Mesenchymal stem cell (in vitro differentiated cells and primary cell): ENCODE measurements at regions not wholly inside any gene's neighbourhood (a gene's known extent, or its start where the extent isn't known, plus 50 kb on each side); places are given as distances from the start of the nearest gene placed in this dataset.

Experiments
- DNase-seq: peaks from one replicate; pipeline ENCODE4 v3.0.0-alpha.2; 2013
- H2AFZ ChIP-seq: one replicate; pipeline ENCODE4 v1.6.1; 2013; ENCODE audit warnings: low read depth, mild to moderate bottlenecking, control low read depth, inconsistent platforms, low read length, moderate library complexity
- H2AK5ac ChIP-seq: 2 replicates; pipeline ENCODE4 v1.6.1; 2013; ENCODE audit warnings: low read length, moderate library complexity, mild to moderate bottlenecking, inconsistent platforms; ENCODE audit not compliant: severe bottlenecking
- H2BK120ac ChIP-seq: one replicate; pipeline ENCODE4 v1.6.1; 2013; ENCODE audit warnings: low read depth, mild to moderate bottlenecking, inconsistent platforms, low read length, moderate library complexity
- H2BK12ac ChIP-seq, 2 experiments: one replicate each; pipeline ENCODE4 v1.6.1; 2013; ENCODE audit warnings: inconsistent platforms in 2 of 2, low read length in 2 of 2, mild to moderate bottlenecking in 2 of 2, moderate library complexity in 2 of 2, control low read depth in 1 of 2
- H2BK15ac ChIP-seq: one replicate; pipeline ENCODE4 v1.6.1; 2013; ENCODE audit warnings: mild to moderate bottlenecking, low read depth, inconsistent platforms; ENCODE audit not compliant: poor library complexity, severe bottlenecking
- H2BK5ac ChIP-seq: 2 replicates; pipeline ENCODE4 v1.6.1; 2013; ENCODE audit warnings: low read depth, mild to moderate bottlenecking, low read length, control low read depth, inconsistent platforms; ENCODE audit not compliant: poor library complexity, severe bottlenecking
- H3K14ac ChIP-seq, 2 experiments: one replicate each; pipeline ENCODE4 v1.6.1; 2013; ENCODE audit warnings: inconsistent platforms in 2 of 2, low read length in 2 of 2, control low read depth in 1 of 2, mild to moderate bottlenecking in 1 of 2, moderate library complexity in 1 of 2
- H3K18ac ChIP-seq, 2 experiments: one replicate each; pipeline ENCODE4 v1.6.1; 2013; ENCODE audit warnings: inconsistent platforms in 2 of 2, low read length in 2 of 2, control low read depth in 1 of 2, low read depth in 1 of 2, mild to moderate bottlenecking in 1 of 2
- H3K23ac ChIP-seq, 2 experiments: one replicate each; pipeline ENCODE4 v1.6.1; 2013; ENCODE audit warnings: inconsistent platforms in 2 of 2, low read length in 2 of 2, mild to moderate bottlenecking in 2 of 2, moderate library complexity in 2 of 2, control low read depth in 1 of 2
- H3K27ac ChIP-seq: 2 replicates; pipeline ENCODE4 v1.5.1; 2013; ENCODE audit warnings: mild to moderate bottlenecking, moderate library complexity, low read length, control low read depth, inconsistent platforms; ENCODE audit not compliant: poor library complexity, severe bottlenecking
- H3K27me3 ChIP-seq, 2 experiments: 2 replicates each; pipeline versions ENCODE4 v1.6.1 to v1.7.0; 2013; ENCODE audit warnings: low read length in 2 of 2, mild to moderate bottlenecking in 2 of 2, moderate library complexity in 2 of 2, control low read depth in 1 of 2, inconsistent platforms in 1 of 2; ENCODE audit not compliant: control insufficient read depth in 1 of 2, insufficient read depth in 1 of 2
- H3K36me3 ChIP-seq, 2 experiments: 2 replicates each; pipeline versions ENCODE4 v1.6.1 to v1.7.0; 2013; ENCODE audit warnings: low read length in 2 of 2, control low read depth in 1 of 2, inconsistent platforms in 1 of 2, low read depth in 1 of 2, mild to moderate bottlenecking in 1 of 2; ENCODE audit not compliant: insufficient read depth in 2 of 2, control insufficient read depth in 1 of 2
- H3K4ac ChIP-seq, 2 experiments: one replicate each; pipeline ENCODE4 v1.6.1; 2013; ENCODE audit warnings: inconsistent platforms in 2 of 2, low read length in 2 of 2, mild to moderate bottlenecking in 2 of 2, moderate library complexity in 2 of 2, control low read depth in 1 of 2, low read depth in 1 of 2
- H3K4me1 ChIP-seq: 2 replicates; pipeline ENCODE4 v1.6.1; 2013; ENCODE audit warnings: low read depth, low read length, control low read depth; ENCODE audit not compliant: control insufficient read depth, insufficient read depth
- H3K4me2 ChIP-seq: 2 replicates; pipeline ENCODE4 v1.6.1; 2013; ENCODE audit warnings: low read length, mild to moderate bottlenecking, inconsistent platforms; ENCODE audit not compliant: poor library complexity, severe bottlenecking
- H3K4me3 ChIP-seq, 2 experiments: 2 replicates each; pipeline versions ENCODE4 v1.5.1 to v1.7.0; 2013; ENCODE audit warnings: low read length in 2 of 2, mild to moderate bottlenecking in 2 of 2, control low read depth in 1 of 2, low read depth in 1 of 2; ENCODE audit not compliant: insufficient read depth in 1 of 2
- H3K79me1 ChIP-seq: replicated peaks from 2 replicates; pipeline ENCODE4 v1.6.1; 2013; ENCODE audit warnings: mild to moderate bottlenecking, control low read depth, low read length, inconsistent platforms; ENCODE audit not compliant: poor library complexity, severe bottlenecking
- H3K9ac ChIP-seq: 2 replicates; pipeline ENCODE4 v1.7.0; 2013; ENCODE audit warnings: mild to moderate bottlenecking, low read length, moderate library complexity
- H3K9me3 ChIP-seq: 2 replicates; pipeline ENCODE4 v1.7.0; 2013; ENCODE audit warnings: mild to moderate bottlenecking, low read length; ENCODE audit not compliant: control insufficient read depth
- H4K8ac ChIP-seq: one replicate; pipeline ENCODE4 v1.6.1; 2013; ENCODE audit warnings: inconsistent platforms, mild to moderate bottlenecking, low read length, moderate library complexity
- H4K91ac ChIP-seq: one replicate; pipeline ENCODE4 v1.6.1; 2013; ENCODE audit warnings: mild to moderate bottlenecking, low read length, inconsistent platforms
- WGBS: methylation state at CpG from one replicate; pipeline ENCODE4 v1.1.7; 2013; ENCODE audit warnings: mixed read lengths; 5-methylcytosine and 5-hydroxymethylcytosine counted together

DNA sequence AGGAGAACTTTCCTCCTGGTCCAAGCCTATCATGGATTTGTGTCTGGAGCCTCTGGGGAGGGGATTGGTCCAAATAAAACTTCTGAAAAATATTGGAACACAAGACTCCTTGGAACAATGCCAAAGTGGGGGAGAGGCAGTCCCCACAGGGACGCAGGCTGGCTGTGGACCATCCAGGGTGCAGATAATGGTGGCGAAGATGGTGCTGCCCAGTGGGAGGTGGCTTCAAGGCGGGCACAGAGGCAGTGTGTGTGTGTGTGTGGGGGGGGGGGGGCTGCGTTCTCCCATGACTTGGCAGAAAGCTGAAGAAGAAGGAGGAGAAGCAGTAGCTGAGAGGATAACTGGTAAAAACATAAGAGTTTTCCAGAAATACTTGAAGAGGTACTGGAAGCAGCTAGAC is 186.4 kb downstream of the MELK start:
- Histone ChIP-seq H2BK12ac (no peak overlapping the region), H3K36me3 (no peaks in the 10 kb centered on the region), H2BK15ac (no peak overlapping the region), H3K27ac (no peak overlapping the region), H3K23ac (no peak overlapping the region), H2AFZ (no peak overlapping the region), H4K91ac (no peak overlapping the region), H3K9ac (no peak overlapping the region), H3K4me2 (no peak overlapping the region), H3K14ac (no peak overlapping the region), H3K4me3 (no peak overlapping the region), H4K8ac (no peak overlapping the region), H3K18ac (no peak overlapping the region), H2BK5ac (no peak overlapping the region), H2AK5ac (no peak overlapping the region), H3K4ac (no peak overlapping the region), H3K4me1 (no peaks in the 10 kb centered on the region), H3K9me3 (peaks cover 3% of the 10 kb centered on the region), H3K27me3 (peaks cover 67 to 91% of the 10 kb centered on the region in 2 experiments), H3K79me1 (no peaks in the 10 kb centered on the region), H2BK120ac (no peak overlapping the region)
- WGBS = 50% methylated on average over 3 of the region's 4 CpGs
- DNase-seq = no peak

GRCh38 chr9:36759976-36760375 is 187.3 kb downstream of the MELK start:
- Histone ChIP-seq H3K27me3 (peaks cover 65 to 88% of the 10 kb centered on the region in 2 experiments), H4K91ac (no peak overlapping the region), H2AK5ac (no peak overlapping the region), H2BK12ac (no peak overlapping the region), H3K4me3 (no peak overlapping the region), H3K27ac (no peak overlapping the region), H2BK5ac (no peak overlapping the region), H3K4me1 (peaks cover 5% of the 10 kb centered on the region), H3K79me1 (no peaks in the 10 kb centered on the region), H3K4me2 (no peak overlapping the region), H2BK15ac (no peak overlapping the region), H3K14ac (no peak overlapping the region), H2AFZ (no peak overlapping the region), H3K23ac (no peak overlapping the region), H4K8ac (no peak overlapping the region), H3K36me3 (no peaks in the 10 kb centered on the region), H3K18ac (no peak overlapping the region), H2BK120ac (no peak overlapping the region), H3K4ac (peak overlapping the region in 1 of 2 experiments; percentile 24), H3K9ac (no peak overlapping the region), H3K9me3 (peaks cover 2% of the 10 kb centered on the region)
- no peak for DNase-seq
- WGBS = 89% methylated on average over 4 of the region's 4 CpGs

DNA sequence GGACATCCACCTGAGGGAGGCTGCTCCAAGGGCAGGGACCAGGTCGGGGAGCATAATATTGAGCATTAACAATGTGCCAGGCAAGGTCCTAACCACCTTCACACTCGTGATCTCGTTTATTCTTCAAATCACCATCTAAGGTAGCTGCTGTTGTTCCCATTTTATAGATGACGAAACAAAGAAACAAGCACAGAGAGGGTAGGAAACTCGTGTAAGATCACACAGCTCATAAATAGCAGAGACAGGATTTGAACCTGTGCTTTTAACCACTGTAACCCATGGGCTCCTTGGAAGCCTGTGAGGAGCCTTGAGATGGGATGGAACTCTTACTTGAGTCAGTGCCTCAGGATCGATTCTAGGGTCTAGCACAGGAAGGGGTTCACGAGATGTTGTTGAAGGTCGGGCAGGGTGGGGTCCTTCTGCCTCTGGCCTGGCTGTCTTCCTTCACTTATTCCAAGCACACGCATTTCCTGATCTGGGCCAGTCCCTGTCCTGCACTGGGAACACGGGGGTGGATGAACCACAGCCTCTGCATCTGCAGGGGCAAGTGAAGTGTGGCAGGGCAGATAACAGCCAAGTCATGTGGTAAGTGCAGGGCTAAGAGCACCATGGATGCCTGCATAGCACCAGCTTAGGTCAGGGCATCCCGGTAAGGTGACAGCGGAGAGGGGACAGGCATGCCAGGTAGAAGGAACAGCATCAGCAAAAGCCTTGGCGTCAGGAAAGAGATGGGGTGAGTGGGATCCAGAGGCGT is 188.1 kb downstream of the MELK start:
- Histone ChIP-seq H3K4ac (no peak overlapping the region), H3K18ac (no peak overlapping the region), H2BK5ac (no peak overlapping the region), H2BK120ac (no peak overlapping the region), H3K14ac (no peak overlapping the region), H4K91ac (no peak overlapping the region), H3K4me1 (peaks cover 6% of the 10 kb centered on the region), H3K79me1 (no peaks in the 10 kb centered on the region), H2AFZ (no peak overlapping the region), H3K27me3 (peaks cover 65 to 88% of the 10 kb centered on the region in 2 experiments), H2BK12ac (no peak overlapping the region), H3K4me3 (no peak overlapping the region), H2BK15ac (no peak overlapping the region), H3K4me2 (no peak overlapping the region), H3K9ac (no peak overlapping the region), H2AK5ac (no peak overlapping the region), H3K27ac (no peak overlapping the region), H3K36me3 (no peaks in the 10 kb centered on the region), H4K8ac (no peak overlapping the region), H3K9me3 (peaks cover 4% of the 10 kb centered on the region), H3K23ac (no peak overlapping the region)
- 72% methylated on average over 14 of the region's 14 CpGs for WGBS
- DNase-seq = no peak

DNA sequence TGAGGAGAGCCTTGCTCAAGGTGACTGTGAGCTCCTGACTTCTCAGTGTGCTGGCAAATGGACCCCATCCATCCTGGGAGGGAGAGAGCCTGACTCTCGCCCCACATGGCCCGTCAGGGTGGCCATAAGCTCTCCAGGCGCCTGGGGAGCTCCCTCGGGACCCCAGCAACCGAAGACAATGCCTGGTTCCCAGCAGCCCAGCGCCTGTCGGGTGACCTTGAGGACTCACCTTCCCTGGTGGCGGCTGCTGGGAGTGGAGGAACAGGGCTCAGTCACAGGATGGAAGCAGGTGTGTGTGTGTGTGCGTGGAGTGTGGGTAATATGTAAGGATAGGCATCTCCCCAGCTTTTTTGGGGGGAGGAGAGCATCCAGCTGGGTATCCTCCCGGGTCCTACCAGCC is 190.3 kb downstream of the MELK start:
- H2BK120ac ChIP-seq = no peak overlapping the region
- H3K27me3 ChIP-seq = peaks cover 62 to 82% of the 10 kb centered on the region in 2 experiments
- H2AK5ac ChIP-seq = no peak overlapping the region
- H2BK15ac ChIP-seq = no peak overlapping the region
- H2BK12ac ChIP-seq = no peak overlapping the region
- H3K18ac ChIP-seq = no peak overlapping the region
- no peak overlapping the region for H3K14ac ChIP-seq
- H2AFZ ChIP-seq = no peak overlapping the region
- H3K36me3 ChIP-seq = no peaks in the 10 kb centered on the region
- H2BK5ac ChIP-seq = no peak overlapping the region
- no peak for DNase-seq
- H3K4me2 ChIP-seq = no peak overlapping the region
- H3K4ac ChIP-seq = no peak overlapping the region
- H3K23ac ChIP-seq = no peak overlapping the region
- H3K9ac ChIP-seq = no peak overlapping the region
- no peaks in the 10 kb centered on the region for H3K79me1 ChIP-seq
- peaks cover 7% of the 10 kb centered on the region for H3K4me1 ChIP-seq
- WGBS = 73% methylated on average over 10 of the region's 10 CpGs
- H3K4me3 ChIP-seq = no peak overlapping the region
- no peak overlapping the region for H4K8ac ChIP-seq
- H3K9me3 ChIP-seq = peaks cover 4% of the 10 kb centered on the region
- H3K27ac ChIP-seq = no peak overlapping the region
- H4K91ac ChIP-seq = no peak overlapping the region
